OCI-LY3 (cell line): ENCODE measurements at regions not wholly inside any gene's neighbourhood (a gene's known extent, or its start where the extent isn't known, plus 50 kb on each side); places are given as distances from the start of the nearest gene placed in this dataset.

Experiments
- H2AFZ ChIP-seq: fragments of 200-600, 300-600 bp; shearing (Covaris generic); 2 replicates; pipeline ENCODE4 v1.6.0; 2014; ENCODE audit warnings: antibody characterized with exemption, low read depth, low read length
- H3K27ac ChIP-seq: fragments of 200-600, 300-600 bp; sonication (generic); 2 replicates; pipeline ENCODE4 v1.5.1; 2014; ENCODE audit warnings: mild to moderate bottlenecking, low read length, moderate library complexity, mixed read lengths
- H3K27me3 ChIP-seq: fragments of 200-600, 300-600 bp; sonication (generic); 2 replicates; pipeline ENCODE4 v1.6.1; 2014; ENCODE audit warnings: low read depth, low read length, mixed read lengths
- H3K36me3 ChIP-seq: fragments of 200-600, 300-600 bp; sonication (generic); replicated peaks from 2 replicates; pipeline ENCODE3; 2014; ENCODE audit warnings: low read depth, low read length, mixed read lengths
- H3K4me1 ChIP-seq: fragments of 300-600, 200-600 bp; sonication (generic); 2 replicates; pipeline ENCODE4 v1.6.1; 2014; ENCODE audit warnings: low read length, mixed read lengths
- H3K4me2 ChIP-seq: fragments of 200-600, 300-600 bp; sonication (generic); 2 replicates; pipeline ENCODE4 v1.6.1; 2014; ENCODE audit warnings: low read length, mixed read lengths
- H3K4me3 ChIP-seq: fragments of 300-600, 200-600 bp; sonication (generic); 2 replicates; pipeline ENCODE4 v1.5.1; 2014; ENCODE audit warnings: antibody characterized with exemption, mild to moderate bottlenecking, low read length, moderate library complexity
- H3K79me2 ChIP-seq: fragments of 300-600, 200-600 bp; shearing (Covaris generic); 2 replicates; pipeline ENCODE4 v1.6.1; 2014; ENCODE audit warnings: mild to moderate bottlenecking, low read length, mixed read lengths
- H3K9ac ChIP-seq: fragments of 300-600, 200-600 bp; shearing (Covaris generic); 2 replicates; pipeline ENCODE4 v1.6.0; 2014; ENCODE audit warnings: mild to moderate bottlenecking, low read length, moderate library complexity
- H3K9me3 ChIP-seq: fragments of 200-600, 300-600 bp; shearing (Covaris generic); 2 replicates; pipeline ENCODE4 v1.6.1; 2014; ENCODE audit warnings: low read length, mixed read lengths; ENCODE audit not compliant: insufficient read depth
- H4K20me1 ChIP-seq: fragments of 200-600, 300-600 bp; sonication (generic); 2 replicates; pipeline ENCODE4 v1.6.1; 2016; ENCODE audit warnings: low read length, mixed read lengths; ENCODE audit not compliant: insufficient read depth
- EZH2phosphoT487 ChIP-seq: fragments of 200-600 bp; shearing (Covaris generic); IDR thresholded peaks from 2 replicates; pipeline ENCODE4 v1.6.1; 2018; ENCODE audit warnings: antibody characterized with exemption, mixed run types, low read depth
- TF ChIP-seq, protein P1 (sequence below): fragments of 200-600, 300-600 bp; sonication (generic); IDR thresholded peaks from 2 replicates; pipeline ENCODE4 v1.5.1; 2014; ENCODE audit warnings: antibody characterized with exemption, low read length, low read depth

GRCh38 chr6:19337101-19337500, 500.1 kb upstream of the ID4 start:
- H3K36me3 ChIP-seq: no peaks in the 10 kb centered on the region
- H4K20me1 ChIP-seq: no peaks in the 10 kb centered on the region
- H3K27ac ChIP-seq: no peak overlapping the region
- H3K27me3 ChIP-seq: no peaks in the 10 kb centered on the region
- no peak overlapping the region for H3K4me2 ChIP-seq
- no peak overlapping the region for H3K4me3 ChIP-seq
- H2AFZ ChIP-seq: no peak overlapping the region
- no peaks in the 10 kb centered on the region for H3K9me3 ChIP-seq
- no peak overlapping the region for H3K9ac ChIP-seq
- TF ChIP-seq, protein P1, sequence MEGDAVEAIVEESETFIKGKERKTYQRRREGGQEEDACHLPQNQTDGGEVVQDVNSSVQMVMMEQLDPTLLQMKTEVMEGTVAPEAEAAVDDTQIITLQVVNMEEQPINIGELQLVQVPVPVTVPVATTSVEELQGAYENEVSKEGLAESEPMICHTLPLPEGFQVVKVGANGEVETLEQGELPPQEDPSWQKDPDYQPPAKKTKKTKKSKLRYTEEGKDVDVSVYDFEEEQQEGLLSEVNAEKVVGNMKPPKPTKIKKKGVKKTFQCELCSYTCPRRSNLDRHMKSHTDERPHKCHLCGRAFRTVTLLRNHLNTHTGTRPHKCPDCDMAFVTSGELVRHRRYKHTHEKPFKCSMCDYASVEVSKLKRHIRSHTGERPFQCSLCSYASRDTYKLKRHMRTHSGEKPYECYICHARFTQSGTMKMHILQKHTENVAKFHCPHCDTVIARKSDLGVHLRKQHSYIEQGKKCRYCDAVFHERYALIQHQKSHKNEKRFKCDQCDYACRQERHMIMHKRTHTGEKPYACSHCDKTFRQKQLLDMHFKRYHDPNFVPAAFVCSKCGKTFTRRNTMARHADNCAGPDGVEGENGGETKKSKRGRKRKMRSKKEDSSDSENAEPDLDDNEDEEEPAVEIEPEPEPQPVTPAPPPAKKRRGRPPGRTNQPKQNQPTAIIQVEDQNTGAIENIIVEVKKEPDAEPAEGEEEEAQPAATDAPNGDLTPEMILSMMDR: no peak
- no peak for TF ChIP-seq EZH2phosphoT487
- H3K79me2 ChIP-seq: no peaks in the 10 kb centered on the region
- no peaks in the 10 kb centered on the region for H3K4me1 ChIP-seq

GRCh38 chr6:19342616-19343015, 494.6 kb upstream of the ID4 start:
- Histone ChIP-seq H2AFZ (no peak overlapping the region), H3K9me3 (no peaks in the 10 kb centered on the region), H3K27me3 (no peaks in the 10 kb centered on the region), H3K9ac (no peak overlapping the region), H3K4me3 (no peak overlapping the region), H3K4me1 (no peaks in the 10 kb centered on the region), H3K27ac (no peak overlapping the region), H3K4me2 (no peak overlapping the region), H3K36me3 (no peaks in the 10 kb centered on the region), H4K20me1 (no peaks in the 10 kb centered on the region), H3K79me2 (no peaks in the 10 kb centered on the region)
- no peak for TF ChIP-seq EZH2phosphoT487
- TF ChIP-seq, protein P1: no peak

GRCh38 chr6:19349429-19349828, 487.7 kb upstream of the ID4 start:
- Histone ChIP-seq H3K27ac (no peak overlapping the region), H3K4me3 (no peak overlapping the region), H3K27me3 (no peaks in the 10 kb centered on the region), H3K9me3 (no peaks in the 10 kb centered on the region), H3K9ac (no peak overlapping the region), H3K36me3 (no peaks in the 10 kb centered on the region), H3K4me2 (no peak overlapping the region), H4K20me1 (no peaks in the 10 kb centered on the region), H3K79me2 (no peaks in the 10 kb centered on the region), H3K4me1 (no peaks in the 10 kb centered on the region), H2AFZ (no peak overlapping the region)
- no peak for TF ChIP-seq EZH2phosphoT487
- TF ChIP-seq, protein P1: no peak

GRCh38 chr6:19354181-19354580, 483.0 kb upstream of the ID4 start:
- H3K79me2 ChIP-seq: no peaks in the 10 kb centered on the region
- no peak overlapping the region for H2AFZ ChIP-seq
- TF ChIP-seq, protein P1: no peak
- TF ChIP-seq EZH2phosphoT487: no peak
- peaks cover 5% of the 10 kb centered on the region; the same call in 1 of the 2 replicates for H3K4me1 ChIP-seq
- H3K9me3 ChIP-seq: no peaks in the 10 kb centered on the region
- no peak overlapping the region for H3K9ac ChIP-seq
- no peaks in the 10 kb centered on the region for H4K20me1 ChIP-seq
- no peak overlapping the region for H3K4me2 ChIP-seq
- no peak overlapping the region for H3K27ac ChIP-seq
- H3K36me3 ChIP-seq: no peaks in the 10 kb centered on the region
- no peak overlapping the region for H3K4me3 ChIP-seq
- H3K27me3 ChIP-seq: no peaks in the 10 kb centered on the region
